Fibroblast of the aortic adventitia (primary cell): ENCODE measurements at regions not wholly inside any gene's neighbourhood (a gene's known extent, or its start where the extent isn't known, plus 50 kb on each side); places are given as distances from the start of the nearest gene placed in this dataset.

Source experiments
- DNase-seq: peaks from one replicate; pipeline ENCODE4 v3.0.0-alpha.2; 2010; ENCODE audit warnings: low read depth
- H3K4me3 ChIP-seq: 2 replicates; pipeline ENCODE4 v1.5.1; 2011; ENCODE audit warnings: low read depth, mild to moderate bottlenecking, control low read depth, low read length, moderate library complexity
- TF ChIP-seq, protein P1 (sequence below): IDR thresholded peaks from 2 replicates; pipeline ENCODE4 v1.5.1; 2011; ENCODE audit warnings: mild to moderate bottlenecking, low read length, control low read depth, inconsistent platforms; ENCODE audit not compliant: insufficient read depth

DNA sequence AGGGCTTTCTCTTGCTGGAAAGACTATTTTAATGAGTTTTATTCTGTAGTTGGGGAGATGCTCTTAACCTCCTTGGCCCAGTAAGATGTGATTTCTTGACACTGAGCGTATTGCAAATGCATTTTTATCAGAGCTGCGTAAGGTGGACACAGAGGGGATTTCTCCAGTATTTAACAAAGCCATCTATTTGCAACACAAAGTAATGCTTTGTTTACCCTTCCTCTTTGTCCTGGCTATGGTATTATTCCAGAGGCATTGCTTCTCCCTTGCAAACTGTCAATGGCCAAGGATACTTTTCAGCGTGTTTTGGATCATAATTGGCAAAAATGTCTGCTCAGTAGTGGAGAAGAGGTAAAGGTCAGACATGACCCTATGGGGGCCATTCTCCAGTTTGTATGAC is 90.8 kb upstream of the PIK3C3 start:
- TF ChIP-seq, protein P1, sequence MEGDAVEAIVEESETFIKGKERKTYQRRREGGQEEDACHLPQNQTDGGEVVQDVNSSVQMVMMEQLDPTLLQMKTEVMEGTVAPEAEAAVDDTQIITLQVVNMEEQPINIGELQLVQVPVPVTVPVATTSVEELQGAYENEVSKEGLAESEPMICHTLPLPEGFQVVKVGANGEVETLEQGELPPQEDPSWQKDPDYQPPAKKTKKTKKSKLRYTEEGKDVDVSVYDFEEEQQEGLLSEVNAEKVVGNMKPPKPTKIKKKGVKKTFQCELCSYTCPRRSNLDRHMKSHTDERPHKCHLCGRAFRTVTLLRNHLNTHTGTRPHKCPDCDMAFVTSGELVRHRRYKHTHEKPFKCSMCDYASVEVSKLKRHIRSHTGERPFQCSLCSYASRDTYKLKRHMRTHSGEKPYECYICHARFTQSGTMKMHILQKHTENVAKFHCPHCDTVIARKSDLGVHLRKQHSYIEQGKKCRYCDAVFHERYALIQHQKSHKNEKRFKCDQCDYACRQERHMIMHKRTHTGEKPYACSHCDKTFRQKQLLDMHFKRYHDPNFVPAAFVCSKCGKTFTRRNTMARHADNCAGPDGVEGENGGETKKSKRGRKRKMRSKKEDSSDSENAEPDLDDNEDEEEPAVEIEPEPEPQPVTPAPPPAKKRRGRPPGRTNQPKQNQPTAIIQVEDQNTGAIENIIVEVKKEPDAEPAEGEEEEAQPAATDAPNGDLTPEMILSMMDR = no peak
- DNase-seq = no peak
- H3K4me3 ChIP-seq = no peak overlapping the region

DNA sequence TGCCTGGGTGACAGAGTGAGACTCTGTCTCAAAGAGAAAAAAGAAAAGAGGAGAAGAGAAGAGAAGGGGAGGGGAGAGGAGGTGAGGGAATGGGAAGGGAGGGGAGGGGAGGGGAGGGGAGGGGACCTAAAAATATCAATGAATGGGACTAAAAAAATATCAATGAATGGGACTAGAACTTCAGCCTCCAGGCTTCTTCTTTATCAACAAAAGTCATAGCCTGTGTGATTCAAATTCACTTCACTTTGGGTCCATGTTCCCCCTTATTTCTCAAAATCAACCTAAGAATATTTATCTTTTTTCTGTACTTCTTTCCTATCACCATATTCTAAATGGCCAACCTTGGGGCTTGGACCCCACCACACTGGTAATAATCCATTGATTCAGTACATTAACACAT is 92.1 kb upstream of the PIK3C3 start:
- H3K4me3 ChIP-seq = no peak overlapping the region
- DNase-seq = no peak
- TF ChIP-seq, protein P1 = no peak

DNA sequence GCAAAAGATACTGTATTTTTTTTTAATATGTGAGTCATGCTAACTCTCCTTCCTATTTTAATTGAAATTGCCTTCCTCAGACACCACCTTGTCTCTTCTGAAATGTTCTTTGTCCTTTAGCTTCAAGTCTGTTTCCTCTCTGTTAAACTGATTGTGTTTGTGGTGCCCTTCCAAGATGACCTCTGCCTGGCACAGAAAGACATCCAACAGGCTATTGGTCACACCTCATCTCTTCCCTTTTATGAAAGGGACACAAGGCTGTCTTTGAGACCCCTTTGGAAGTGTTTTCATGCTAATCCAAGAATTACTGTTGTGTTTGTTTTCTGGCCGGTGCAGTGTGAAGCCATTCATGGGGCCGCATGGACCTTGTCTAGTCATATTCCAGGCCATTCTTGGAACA is 94.0 kb upstream of the PIK3C3 start:
- no peak for DNase-seq
- no peak overlapping the region for H3K4me3 ChIP-seq
- TF ChIP-seq, protein P1 = no peak

DNA sequence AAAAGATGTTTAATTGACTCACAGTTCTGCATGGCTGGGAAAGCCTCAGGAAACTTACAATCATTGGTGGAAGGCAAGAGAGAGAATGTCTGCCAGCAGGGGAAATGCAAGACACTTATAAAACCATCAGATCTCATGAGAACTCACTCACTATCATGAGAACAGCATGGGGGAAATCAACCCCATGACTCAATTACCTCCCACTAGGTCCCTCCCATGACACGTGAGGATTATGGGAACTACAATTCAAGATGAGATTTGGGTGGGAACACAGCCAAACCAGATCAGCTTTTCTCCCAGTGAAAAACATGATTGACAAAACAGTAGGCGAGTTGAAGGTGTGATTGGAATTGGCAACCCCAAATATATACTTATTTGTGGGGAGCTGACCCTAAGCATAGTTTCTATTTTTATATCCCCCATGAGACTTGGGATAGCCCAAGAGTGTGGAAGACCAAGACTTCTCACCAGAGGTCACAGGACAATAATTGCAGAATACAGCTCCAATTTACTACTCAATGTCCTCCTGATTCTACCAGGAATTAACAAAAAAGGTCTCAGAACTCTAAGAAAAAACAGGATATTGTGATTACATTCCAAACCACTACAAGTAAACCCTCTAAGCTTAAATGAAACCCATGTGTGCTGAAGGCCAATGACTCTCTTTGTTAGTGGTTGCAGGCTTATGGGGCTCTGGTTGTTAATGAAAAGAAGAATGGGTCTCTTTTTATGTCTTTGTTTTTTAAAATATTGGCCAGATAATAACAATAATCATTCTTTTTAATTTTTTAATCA is 96.1 kb upstream of the PIK3C3 start:
- no peak overlapping the region for H3K4me3 ChIP-seq
- DNase-seq = no peak
- TF ChIP-seq, protein P1 = no peak

DNA sequence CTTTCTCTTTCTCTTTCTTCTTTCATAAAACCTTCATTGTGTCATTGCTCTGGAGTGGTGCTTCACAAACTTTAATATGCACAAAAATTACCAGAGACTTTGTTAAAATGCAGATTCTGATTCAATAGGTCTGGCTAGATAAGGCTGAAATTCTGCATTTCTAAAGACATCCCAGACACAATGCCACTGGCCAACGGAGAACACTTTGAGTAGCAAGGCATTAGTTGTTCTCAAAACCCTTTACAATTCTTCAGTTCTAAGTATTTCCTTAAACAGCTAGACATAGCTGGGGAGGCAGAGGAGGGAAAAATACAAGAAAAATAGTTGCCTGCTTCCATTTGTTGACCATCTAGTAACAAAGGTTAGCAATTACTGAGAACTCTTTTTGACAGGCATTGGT is 101.8 kb upstream of the PIK3C3 start:
- H3K4me3 ChIP-seq = no peak overlapping the region
- DNase-seq = no peak
- TF ChIP-seq, protein P1 = no peak

DNA sequence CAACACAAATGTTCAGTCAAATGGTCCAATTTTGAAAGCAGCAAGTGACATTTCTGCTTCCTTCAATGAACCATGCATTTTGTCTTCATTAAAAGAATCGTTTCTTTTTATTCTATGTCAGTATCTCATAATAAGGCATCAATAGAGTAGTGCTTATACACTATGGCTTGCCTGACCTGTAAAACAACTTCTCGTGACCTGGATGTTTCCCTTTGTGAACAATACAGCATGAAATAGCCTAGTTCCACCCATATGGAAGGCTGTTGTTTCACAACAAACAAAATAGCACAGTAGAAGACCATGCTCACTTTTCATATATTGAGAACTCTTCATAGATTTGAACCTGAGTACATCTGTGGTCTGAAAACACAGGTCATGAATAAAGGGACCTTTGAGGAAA is 104.3 kb upstream of the PIK3C3 start:
- H3K4me3 ChIP-seq = no peak overlapping the region
- TF ChIP-seq, protein P1 = no peak
- no peak for DNase-seq

DNA sequence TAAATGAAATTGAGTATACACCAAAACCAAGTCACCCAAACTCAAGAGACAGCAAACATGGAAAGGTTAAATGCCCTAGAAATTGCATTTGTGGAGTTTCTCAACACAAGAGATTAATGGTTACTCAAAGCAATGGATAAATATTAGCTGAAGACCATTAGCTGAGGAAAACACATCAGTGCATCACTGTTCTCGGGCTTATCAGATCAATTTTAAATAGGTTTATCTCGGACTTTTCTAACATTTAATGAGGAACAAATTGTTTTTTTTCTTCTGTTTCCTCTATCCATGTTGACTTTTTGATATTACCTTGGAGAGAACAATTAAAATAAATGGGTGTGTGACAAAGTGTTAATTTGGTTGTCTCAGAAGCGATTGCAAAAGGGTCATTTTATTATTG is 105.4 kb upstream of the PIK3C3 start:
- DNase-seq = no peak
- TF ChIP-seq, protein P1 = no peak
- H3K4me3 ChIP-seq = no peak overlapping the region
